Right lobe of liver (tissue), 6 donors: ENCODE measurements at regions not wholly inside any gene's neighbourhood (a gene's known extent, or its start where the extent isn't known, plus 50 kb on each side); places are given as distances from the start of the nearest gene placed in this dataset.
A peak's percentile ranks its signal among the peaks of the same experiment; 100 is the strongest.

Experiments
- ATAC-seq, 4 donors: fragments of 200-7000 bp; cut with Tn5 transposase; one replicate each; pipeline ENCODE4 v1.9.1; 2020; ENCODE audit warnings: mild to moderate bottlenecking in 4 of 4, moderate library complexity in 4 of 4
- DNase-seq, 3 donors: peaks; one replicate each; pipeline ENCODE4 v3.0.0-alpha.2; 2020
- H3K27ac ChIP-seq, 3 donors: fragments of 200-600 bp; one replicate each; pipeline ENCODE4 v1.8.0; 2022
- H3K27me3 ChIP-seq, 2 donors: fragments of 200-600 bp; one replicate each; pipeline ENCODE4 v1.8.0; 2022
- H3K36me3 ChIP-seq, 4 donors: fragments of 200-600 bp; sonication (generic) in 1 of 4; one replicate each; pipeline versions ENCODE4 v1.5.1 to v1.8.0; 2017 to 2022; ENCODE audit warnings: control low read depth in 1 of 4
- H3K4me1 ChIP-seq, 4 donors: fragments of 200-600 bp; sonication (generic) in 1 of 4; one replicate each; pipeline versions ENCODE4 v1.5.1 to v1.8.0; 2017 to 2022; ENCODE audit warnings: control low read depth in 1 of 4
- H3K4me3 ChIP-seq, 3 donors: fragments of 200-600 bp; one replicate each; pipeline ENCODE4 v1.8.0; 2022
- H3K9me3 ChIP-seq, 4 donors: fragments of 200-600 bp; sonication (generic) in 1 of 4; one replicate each; pipeline versions ENCODE4 v1.5.1 to v1.8.0; 2017 to 2022; ENCODE audit warnings: control low read depth in 1 of 4
- CTCF ChIP-seq, 4 donors: fragments of 200-600 bp in 3 of 4; fragments of 450-650 bp in 1 of 4; IDR thresholded peaks; one replicate each; pipeline versions ENCODE4 v1.5.1 to v1.8.0; 2016 to 2022; ENCODE audit warnings: antibody characterized with exemption in 4 of 4, mild to moderate bottlenecking in 2 of 4
- POLR2A ChIP-seq: fragments of 450-650 bp; IDR thresholded peaks from one replicate; pipeline ENCODE4 v1.6.1; 2017; ENCODE audit warnings: antibody characterized with exemption, mild to moderate bottlenecking
- WGBS: methylation state at CpG from one replicate; pipeline ENCODE4 v1.1.6; 2018; ENCODE audit warnings: low coverage, low lambda C conversion rate; ENCODE audit not compliant: insufficient coverage; ENCODE audit errors: missing lambda C conversion rate; 5-methylcytosine and 5-hydroxymethylcytosine counted together
- intact Hi-C, 2 donors: fragments of 100-400 bp; cut with DNase I; formaldehyde crosslinking; loops; one replicate each; pipeline versions ENCODE4 v1.11.2 to v1.14.1; 2022
- donor health status: DM: no; HTN: yes; CAD: no.
- donor health status: DM: no; HTN: no; CAD: no.
- donor health status: DM: no; HTN: no; CAD: no.
- donor health status: DM: no; HTN: yes; CAD: no.
- donor health status: DM: no; HTN: yes; CAD: no.

DNA sequence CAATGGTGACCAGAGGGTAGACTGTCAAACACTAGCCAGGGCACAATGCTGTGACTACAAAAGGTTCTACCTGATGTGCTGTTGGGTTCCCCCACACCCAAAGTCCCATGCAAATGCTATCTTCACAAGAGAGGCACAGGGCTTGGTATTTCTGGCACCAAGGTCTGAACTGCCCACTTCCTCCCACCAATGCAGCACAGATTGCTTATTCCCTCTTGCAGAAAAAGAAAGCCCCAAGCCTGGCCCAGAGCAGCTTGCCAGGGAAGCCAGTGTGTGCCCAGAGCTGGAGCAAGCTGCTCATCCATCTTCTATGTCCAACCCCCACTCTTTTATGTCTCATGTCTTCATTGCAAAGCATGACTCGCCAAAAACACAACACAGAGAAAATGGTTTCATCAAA is 149.4 kb upstream of the CAMK1G start:
- intact Hi-C loops: no loop called here
- Histone ChIP-seq H3K27me3 (no peaks in the 10 kb centered on the region), H3K4me3 (no peak overlapping the region), H3K27ac (no peak overlapping the region), H3K36me3 (no peaks in the 10 kb centered on the region), H3K9me3 (no peaks in the 10 kb centered on the region), H3K4me1 (no peaks in the 10 kb centered on the region)
- TF ChIP-seq CTCF (IDR thresholded peaks at IDR 0.05) (no peak), POLR2A (no peak)
- ATAC-seq: no peak
- DNase-seq: no peak
- WGBS: 64% methylated on average over 1 of the region's 1 CpG

- 44% methylated on average over 7 of the region's 7 CpGs for WGBS
- TF ChIP-seq CTCF (IDR thresholded peaks at IDR 0.05): no peak
- TF ChIP-seq POLR2A: no peak
- Histone ChIP-seq H3K36me3 (no peaks in the 10 kb centered on the region), H3K4me1 (no peaks in the 10 kb centered on the region), H3K27ac (no peak overlapping the region), H3K9me3 (no peaks in the 10 kb centered on the region), H3K4me3 (no peak overlapping the region), H3K27me3 (no peaks in the 10 kb centered on the region)
- intact Hi-C loops: no loop called here
- ATAC-seq: no peak
- DNase-seq: no peak
Measured at GRCh38 chr1:209434631-209435217, 148.8 kb upstream of the CAMK1G start.

- peak; percentile 89 to 97 (median 93) for ATAC-seq
- Histone ChIP-seq H3K36me3 (no peaks in the 10 kb centered on the region), H3K9me3 (no peaks in the 10 kb centered on the region), H3K27ac (no peak overlapping the region), H3K4me3 (no peak overlapping the region), H3K27me3 (no peaks in the 10 kb centered on the region), H3K4me1 (no peaks in the 10 kb centered on the region)
- DNase-seq: peak; percentile 58 to 62 (median 62)
- TF ChIP-seq CTCF (IDR thresholded peaks at IDR 0.05): peak; percentile 64 to 78 (median 71)
- no peak for TF ChIP-seq POLR2A
- intact Hi-C loops: no loop called here
- WGBS: 31% methylated on average over 6 of the region's 6 CpGs
Measured at GRCh38 chr1:209435654-209436566, 147.6 kb upstream of the CAMK1G start.

DNA sequence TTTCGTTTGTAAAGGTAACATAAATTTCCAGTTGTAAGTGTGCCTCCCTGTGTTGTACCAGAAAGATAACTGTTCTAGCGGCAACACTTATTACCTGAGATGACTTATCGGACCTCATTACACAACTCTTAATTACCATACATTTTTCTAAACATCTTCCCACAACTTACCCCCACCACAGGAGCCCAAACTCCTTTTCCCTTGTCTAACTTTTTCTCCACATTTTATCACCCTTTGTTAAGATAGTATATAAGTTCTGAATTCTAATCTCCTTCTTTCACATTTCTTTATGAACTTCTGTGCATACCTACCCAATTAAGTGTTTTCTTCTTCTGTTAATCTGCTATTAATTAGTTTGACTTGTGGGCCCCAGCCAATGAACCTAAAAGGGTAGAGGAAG is 143.7 kb upstream of the CAMK1G start:
- Histone ChIP-seq H3K4me3 (no peak overlapping the region), H3K4me1 (no peaks in the 10 kb centered on the region), H3K27ac (no peak overlapping the region), H3K36me3 (no peaks in the 10 kb centered on the region), H3K9me3 (no peaks in the 10 kb centered on the region), H3K27me3 (no peaks in the 10 kb centered on the region)
- ATAC-seq (no peak), DNase-seq (no peak)
- 67% methylated on average over 3 of the region's 3 CpGs for WGBS
- TF ChIP-seq POLR2A: no peak
- TF ChIP-seq CTCF (IDR thresholded peaks at IDR 0.05): no peak
- intact Hi-C loops: no loop called here
